GM23338 (cell line): ENCODE measurements at regions not wholly inside any gene's neighbourhood (a gene's known extent, or its start where the extent isn't known, plus 50 kb on each side); places are given as distances from the start of the nearest gene placed in this dataset.

Source experiments
- EZH2 ChIP-seq: fragments of 200-600 bp; sonication (generic); IDR thresholded peaks from one replicate; pipeline ENCODE4 v1.8.0; 2017; ENCODE audit warnings: antibody characterized with exemption, mild to moderate bottlenecking, low read depth; ENCODE audit not compliant: unreplicated experiment
- EZH2phosphoT487 ChIP-seq: fragments of 200-600 bp; sonication (generic); IDR thresholded peaks from one replicate; pipeline ENCODE4 v1.8.1; 2018; ENCODE audit warnings: antibody characterized with exemption; ENCODE audit not compliant: unreplicated experiment
- POLR2AphosphoS5 ChIP-seq: IDR thresholded peaks from 2 replicates; pipeline ENCODE4 v1.6.1; 2016; ENCODE audit warnings: antibody characterized with exemption, low read depth
- ZNF331 ChIP-seq: fragments of 250-450 bp; sonication (Bioruptor Pico); IDR thresholded peaks from 2 replicates; pipeline ENCODE4 v1.5.0; 2020; ENCODE audit warnings: low read depth, mild to moderate bottlenecking, moderate library complexity
- TF ChIP-seq, protein P1 (sequence below), 2 experiments: fragments of 200-600 bp in 1 of 2; sonication (generic) in 1 of 2; conservative IDR thresholded peaks; 2 replicates each; pipeline versions ENCODE4 v1.5.1 to v1.6.1; 2016 to 2017; ENCODE audit warnings: antibody characterized with exemption in 2 of 2, low read depth in 2 of 2, mild to moderate bottlenecking in 2 of 2, moderate library complexity in 1 of 2
- TF ChIP-seq, protein P2 (sequence below): IDR thresholded peaks from one replicate; pipeline ENCODE4 v1.6.1; 2018; ENCODE audit warnings: antibody characterized with exemption; ENCODE audit not compliant: unreplicated experiment

DNA sequence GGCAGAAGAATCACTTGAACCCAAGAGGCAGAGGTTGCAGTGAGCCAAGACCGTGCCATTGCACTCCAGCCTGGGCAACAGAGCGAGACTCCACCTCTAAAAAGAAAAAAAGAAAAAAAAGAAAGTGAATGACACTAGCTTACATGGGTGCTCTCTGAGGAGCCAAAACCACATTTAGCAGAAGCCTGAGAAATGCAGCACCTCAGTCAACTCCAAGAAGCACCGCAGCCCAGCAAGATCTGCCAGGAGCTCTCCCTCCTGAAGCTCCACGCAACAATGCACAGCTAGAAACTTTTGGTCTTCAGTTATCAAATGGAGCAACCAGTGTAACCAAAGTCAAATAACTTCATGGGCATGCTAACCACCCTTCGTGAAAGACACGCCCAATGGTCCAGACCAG lies 229.1 kb downstream of the SETD4 start:
- TF ChIP-seq, protein P1, sequence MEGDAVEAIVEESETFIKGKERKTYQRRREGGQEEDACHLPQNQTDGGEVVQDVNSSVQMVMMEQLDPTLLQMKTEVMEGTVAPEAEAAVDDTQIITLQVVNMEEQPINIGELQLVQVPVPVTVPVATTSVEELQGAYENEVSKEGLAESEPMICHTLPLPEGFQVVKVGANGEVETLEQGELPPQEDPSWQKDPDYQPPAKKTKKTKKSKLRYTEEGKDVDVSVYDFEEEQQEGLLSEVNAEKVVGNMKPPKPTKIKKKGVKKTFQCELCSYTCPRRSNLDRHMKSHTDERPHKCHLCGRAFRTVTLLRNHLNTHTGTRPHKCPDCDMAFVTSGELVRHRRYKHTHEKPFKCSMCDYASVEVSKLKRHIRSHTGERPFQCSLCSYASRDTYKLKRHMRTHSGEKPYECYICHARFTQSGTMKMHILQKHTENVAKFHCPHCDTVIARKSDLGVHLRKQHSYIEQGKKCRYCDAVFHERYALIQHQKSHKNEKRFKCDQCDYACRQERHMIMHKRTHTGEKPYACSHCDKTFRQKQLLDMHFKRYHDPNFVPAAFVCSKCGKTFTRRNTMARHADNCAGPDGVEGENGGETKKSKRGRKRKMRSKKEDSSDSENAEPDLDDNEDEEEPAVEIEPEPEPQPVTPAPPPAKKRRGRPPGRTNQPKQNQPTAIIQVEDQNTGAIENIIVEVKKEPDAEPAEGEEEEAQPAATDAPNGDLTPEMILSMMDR (conservative IDR thresholded peaks at IDR 0.05; ENCODE audit: low read depth in 2 of 2): no peak
- TF ChIP-seq EZH2 (no peak), POLR2AphosphoS5 (no peak), EZH2phosphoT487 (no peak), ZNF331 (CRISPR knock-in tag) (no peak)
- TF ChIP-seq, protein P2, sequence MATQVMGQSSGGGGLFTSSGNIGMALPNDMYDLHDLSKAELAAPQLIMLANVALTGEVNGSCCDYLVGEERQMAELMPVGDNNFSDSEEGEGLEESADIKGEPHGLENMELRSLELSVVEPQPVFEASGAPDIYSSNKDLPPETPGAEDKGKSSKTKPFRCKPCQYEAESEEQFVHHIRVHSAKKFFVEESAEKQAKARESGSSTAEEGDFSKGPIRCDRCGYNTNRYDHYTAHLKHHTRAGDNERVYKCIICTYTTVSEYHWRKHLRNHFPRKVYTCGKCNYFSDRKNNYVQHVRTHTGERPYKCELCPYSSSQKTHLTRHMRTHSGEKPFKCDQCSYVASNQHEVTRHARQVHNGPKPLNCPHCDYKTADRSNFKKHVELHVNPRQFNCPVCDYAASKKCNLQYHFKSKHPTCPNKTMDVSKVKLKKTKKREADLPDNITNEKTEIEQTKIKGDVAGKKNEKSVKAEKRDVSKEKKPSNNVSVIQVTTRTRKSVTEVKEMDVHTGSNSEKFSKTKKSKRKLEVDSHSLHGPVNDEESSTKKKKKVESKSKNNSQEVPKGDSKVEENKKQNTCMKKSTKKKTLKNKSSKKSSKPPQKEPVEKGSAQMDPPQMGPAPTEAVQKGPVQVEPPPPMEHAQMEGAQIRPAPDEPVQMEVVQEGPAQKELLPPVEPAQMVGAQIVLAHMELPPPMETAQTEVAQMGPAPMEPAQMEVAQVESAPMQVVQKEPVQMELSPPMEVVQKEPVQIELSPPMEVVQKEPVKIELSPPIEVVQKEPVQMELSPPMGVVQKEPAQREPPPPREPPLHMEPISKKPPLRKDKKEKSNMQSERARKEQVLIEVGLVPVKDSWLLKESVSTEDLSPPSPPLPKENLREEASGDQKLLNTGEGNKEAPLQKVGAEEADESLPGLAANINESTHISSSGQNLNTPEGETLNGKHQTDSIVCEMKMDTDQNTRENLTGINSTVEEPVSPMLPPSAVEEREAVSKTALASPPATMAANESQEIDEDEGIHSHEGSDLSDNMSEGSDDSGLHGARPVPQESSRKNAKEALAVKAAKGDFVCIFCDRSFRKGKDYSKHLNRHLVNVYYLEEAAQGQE: no peak
